ENCODE measurements at regions not wholly inside any gene's neighbourhood (a gene's known extent, or its start where the extent isn't known, plus 50 kb on each side); places are given as distances from the start of the nearest gene placed in this dataset.

GRCh38 chr5:136559651-136560050, 194.3 kb upstream of the TRPC7 start:
- TF ChIP-seq POLR2AphosphoS5 (IDR thresholded peaks at IDR 0.05) (no peak), CTCF (IDR thresholded peaks at IDR 0.05) (no peak), EP300 (IDR thresholded peaks at IDR 0.05) (no peak), POLR2A (IDR thresholded peaks at IDR 0.05) (no peak)
